DOHH2 (cell line): ENCODE measurements at regions not wholly inside any gene's neighbourhood (a gene's known extent, or its start where the extent isn't known, plus 50 kb on each side); places are given as distances from the start of the nearest gene placed in this dataset.

ENCODE experiments used
- CTCF ChIP-seq: fragments of 200-600 bp; sonication (generic); IDR thresholded peaks from one replicate; pipeline ENCODE4 v1.5.1; 2014; ENCODE audit warnings: antibody characterized with exemption, mild to moderate bottlenecking, low read depth, low read length; ENCODE audit not compliant: poor library complexity, severe bottlenecking
- EZH2phosphoT487 ChIP-seq: fragments of 200-600 bp; sonication (generic); IDR thresholded peaks from 2 replicates; pipeline ENCODE4 v1.6.1; 2017; ENCODE audit warnings: borderline replicate concordance, mild to moderate bottlenecking, antibody characterized with exemption, low read length, moderate library complexity, mixed read lengths

DNA sequence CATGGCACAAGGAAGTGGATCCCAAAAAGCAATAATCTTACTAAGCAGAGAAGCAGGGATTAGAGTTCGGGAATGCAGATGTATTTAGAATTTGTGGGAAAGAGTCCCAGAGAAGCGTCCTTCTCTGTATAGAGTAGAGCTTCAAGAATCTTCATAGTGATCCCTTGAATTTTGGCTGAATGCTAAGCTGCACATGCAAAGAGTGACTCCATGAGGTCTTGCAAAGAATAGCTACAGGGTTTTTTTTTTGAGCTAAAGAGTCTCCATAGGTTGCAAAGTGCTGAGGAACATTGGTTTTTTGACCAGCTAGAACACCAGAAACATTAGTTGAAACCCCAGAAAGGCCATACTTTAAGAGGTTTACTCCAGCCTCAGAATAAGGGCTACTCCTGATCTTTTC is 206.7 kb downstream of the CTH start:
- TF ChIP-seq CTCF (no peak), EZH2phosphoT487 (no peak)
